Right lobe of liver (tissue), 6 donors: ENCODE measurements at regions not wholly inside any gene's neighbourhood (a gene's known extent, or its start where the extent isn't known, plus 50 kb on each side); places are given as distances from the start of the nearest gene placed in this dataset.
"Not testable (repeated sequence)": the region's sequence is repeated elsewhere in the genome, so short reads cannot be mapped to it uniquely, and the experiment has no call there.

ENCODE experiments used
- ATAC-seq, 4 donors: fragments of 200-7000 bp; cut with Tn5 transposase; one replicate each; pipeline ENCODE4 v1.9.1; 2020; ENCODE audit warnings: mild to moderate bottlenecking in 4 of 4, moderate library complexity in 4 of 4
- DNase-seq, 3 donors: peaks; one replicate each; pipeline ENCODE4 v3.0.0-alpha.2; 2020
- H3K27ac ChIP-seq, 3 donors: fragments of 200-600 bp; one replicate each; pipeline ENCODE4 v1.8.0; 2022
- H3K27me3 ChIP-seq, 2 donors: fragments of 200-600 bp; one replicate each; pipeline ENCODE4 v1.8.0; 2022
- H3K36me3 ChIP-seq, 4 donors: fragments of 200-600 bp; sonication (generic) in 1 of 4; one replicate each; pipeline versions ENCODE4 v1.5.1 to v1.8.0; 2017 to 2022; ENCODE audit warnings: control low read depth in 1 of 4
- H3K4me1 ChIP-seq, 4 donors: fragments of 200-600 bp; sonication (generic) in 1 of 4; one replicate each; pipeline versions ENCODE4 v1.5.1 to v1.8.0; 2017 to 2022; ENCODE audit warnings: control low read depth in 1 of 4
- H3K4me3 ChIP-seq, 3 donors: fragments of 200-600 bp; one replicate each; pipeline ENCODE4 v1.8.0; 2022
- H3K9me3 ChIP-seq, 4 donors: fragments of 200-600 bp; sonication (generic) in 1 of 4; one replicate each; pipeline versions ENCODE4 v1.5.1 to v1.8.0; 2017 to 2022; ENCODE audit warnings: control low read depth in 1 of 4
- POLR2A ChIP-seq: fragments of 450-650 bp; IDR thresholded peaks from one replicate; pipeline ENCODE4 v1.6.1; 2017; ENCODE audit warnings: antibody characterized with exemption, mild to moderate bottlenecking
- WGBS: methylation state at CpG from one replicate; pipeline ENCODE4 v1.1.6; 2018; ENCODE audit warnings: low coverage, low lambda C conversion rate; ENCODE audit not compliant: insufficient coverage; ENCODE audit errors: missing lambda C conversion rate; 5-methylcytosine and 5-hydroxymethylcytosine counted together
- intact Hi-C, 2 donors: fragments of 100-400 bp; cut with DNase I; formaldehyde crosslinking; loops; one replicate each; pipeline versions ENCODE4 v1.11.2 to v1.14.1; 2022
- TF ChIP-seq, protein P1 (sequence below), 4 donors: fragments of 200-600 bp in 3 of 4; fragments of 450-650 bp in 1 of 4; IDR thresholded peaks; one replicate each; pipeline versions ENCODE4 v1.5.1 to v1.8.0; 2016 to 2022; ENCODE audit warnings: antibody characterized with exemption in 4 of 4, mild to moderate bottlenecking in 2 of 4
- donor health status: DM: no; HTN: yes; CAD: no.
- donor health status: DM: no; HTN: no; CAD: no.
- donor health status: DM: no; HTN: no; CAD: no.
- donor health status: DM: no; HTN: yes; CAD: no.
- donor health status: DM: no; HTN: yes; CAD: no.

DNA sequence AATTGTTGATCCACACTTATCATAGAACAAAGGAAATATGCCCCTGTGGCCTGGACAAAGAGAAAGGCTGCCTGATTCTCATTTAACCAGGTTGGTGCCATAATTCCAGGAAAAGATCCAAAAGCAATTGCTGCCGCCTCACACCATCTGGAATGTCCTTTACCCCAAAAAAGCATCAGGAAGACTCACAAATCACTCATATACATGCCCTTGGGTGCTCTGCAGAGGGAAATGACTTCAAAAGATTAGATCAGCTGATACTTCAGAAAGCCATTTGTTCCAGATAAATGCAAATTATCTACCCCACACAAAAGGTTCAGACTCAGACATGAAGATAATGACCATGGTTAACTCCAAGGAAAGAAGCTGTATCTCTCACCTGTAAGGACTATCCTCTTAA is 285.8 kb downstream of the C1D start:
- no peak for TF ChIP-seq POLR2A
- TF ChIP-seq, protein P1, sequence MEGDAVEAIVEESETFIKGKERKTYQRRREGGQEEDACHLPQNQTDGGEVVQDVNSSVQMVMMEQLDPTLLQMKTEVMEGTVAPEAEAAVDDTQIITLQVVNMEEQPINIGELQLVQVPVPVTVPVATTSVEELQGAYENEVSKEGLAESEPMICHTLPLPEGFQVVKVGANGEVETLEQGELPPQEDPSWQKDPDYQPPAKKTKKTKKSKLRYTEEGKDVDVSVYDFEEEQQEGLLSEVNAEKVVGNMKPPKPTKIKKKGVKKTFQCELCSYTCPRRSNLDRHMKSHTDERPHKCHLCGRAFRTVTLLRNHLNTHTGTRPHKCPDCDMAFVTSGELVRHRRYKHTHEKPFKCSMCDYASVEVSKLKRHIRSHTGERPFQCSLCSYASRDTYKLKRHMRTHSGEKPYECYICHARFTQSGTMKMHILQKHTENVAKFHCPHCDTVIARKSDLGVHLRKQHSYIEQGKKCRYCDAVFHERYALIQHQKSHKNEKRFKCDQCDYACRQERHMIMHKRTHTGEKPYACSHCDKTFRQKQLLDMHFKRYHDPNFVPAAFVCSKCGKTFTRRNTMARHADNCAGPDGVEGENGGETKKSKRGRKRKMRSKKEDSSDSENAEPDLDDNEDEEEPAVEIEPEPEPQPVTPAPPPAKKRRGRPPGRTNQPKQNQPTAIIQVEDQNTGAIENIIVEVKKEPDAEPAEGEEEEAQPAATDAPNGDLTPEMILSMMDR (IDR thresholded peaks at IDR 0.05), result no peak
- Histone ChIP-seq H3K27me3 (no peaks in the 10 kb centered on the region), H3K4me1 (no peaks in the 10 kb centered on the region), H3K9me3 (no peaks in the 10 kb centered on the region), H3K4me3 (no peak overlapping the region), H3K27ac (no peak overlapping the region), H3K36me3 (no peaks in the 10 kb centered on the region)
- no peak for ATAC-seq
- intact Hi-C loops, result no loop called here
- WGBS, result 71% methylated on average over 1 of the region's 1 CpG
- DNase-seq, result no peak

- no peaks in the 10 kb centered on the region for H3K36me3 ChIP-seq
- H3K27ac ChIP-seq, result no peak overlapping the region
- H3K4me3 ChIP-seq, result no peak overlapping the region
- 100% methylated on average over 1 of the region's 1 CpG for WGBS
- TF ChIP-seq, protein P1 (IDR thresholded peaks at IDR 0.05), result no peak
- no peak for TF ChIP-seq POLR2A
- H3K4me1 ChIP-seq, result no peaks in the 10 kb centered on the region
- H3K27me3 ChIP-seq, result no peaks in the 10 kb centered on the region
- ATAC-seq, result no peak
- no peaks in the 10 kb centered on the region for H3K9me3 ChIP-seq
- intact Hi-C loops, result no loop called here
- no peak for DNase-seq
These were observed 284.9 kb downstream of the C1D start for GRCh38 chr2:67777836-67778429.

DNA sequence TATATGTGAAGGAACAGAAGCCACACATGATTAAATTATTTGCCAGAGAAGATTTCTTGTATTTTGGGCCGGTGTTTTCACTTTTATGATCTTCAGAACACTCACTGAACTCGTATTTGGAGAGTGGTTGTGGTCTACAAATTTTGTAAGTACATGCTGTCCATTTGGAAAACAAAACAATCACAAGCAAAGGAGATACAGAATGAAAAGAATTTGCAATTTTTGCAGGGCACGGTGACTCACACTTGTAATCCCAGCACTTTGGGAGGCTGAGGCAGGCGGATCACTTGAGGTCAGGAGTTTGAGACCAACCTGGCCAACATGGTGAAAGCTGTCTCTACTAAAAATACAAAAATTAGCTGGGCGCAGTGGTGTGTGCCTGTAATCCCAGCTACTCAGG is 282.0 kb downstream of the C1D start:
- WGBS, result 66% methylated on average over 5 of the region's 5 CpGs
- intact Hi-C loops, H3K27me3 ChIP-seq, DNase-seq, H3K27ac ChIP-seq, ATAC-seq, H3K4me1 ChIP-seq, H3K36me3 ChIP-seq, H3K4me3 ChIP-seq, H3K9me3 ChIP-seq: not testable (repeated sequence)

GRCh38 chr2:67782443-67782842 is 280.4 kb downstream of the C1D start:
- Histone ChIP-seq H3K4me3 (no peak overlapping the region), H3K27me3 (no peaks in the 10 kb centered on the region), H3K36me3 (no peaks in the 10 kb centered on the region), H3K4me1 (no peaks in the 10 kb centered on the region), H3K27ac (no peak overlapping the region), H3K9me3 (no peaks in the 10 kb centered on the region)
- intact Hi-C loops, result no loop called here
- ATAC-seq, result no peak
- no peak for DNase-seq
- TF ChIP-seq POLR2A, result no peak
- WGBS, result 42% methylated on average over 4 of the region's 4 CpGs

DNA sequence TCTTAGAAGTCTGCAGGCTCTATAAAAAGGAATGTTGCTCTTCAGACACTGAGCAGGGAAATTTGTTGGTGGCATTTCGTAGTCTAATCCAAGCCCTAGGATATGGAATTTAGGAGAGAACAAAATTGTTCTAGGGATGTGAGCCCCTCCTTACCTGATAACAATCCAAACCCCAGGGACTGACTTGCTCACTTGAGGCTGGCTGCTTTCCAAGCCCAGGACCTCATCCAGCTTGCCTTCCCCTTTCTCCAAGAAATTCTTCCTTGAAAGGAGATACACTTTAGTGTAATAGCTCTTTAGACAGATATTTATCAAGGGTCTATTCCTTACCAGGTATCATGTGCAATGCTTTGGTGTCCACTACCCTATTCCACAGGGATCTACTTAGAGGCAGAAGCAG is 279.8 kb downstream of the C1D start:
- TF ChIP-seq, protein P1 (IDR thresholded peaks at IDR 0.05), result no peak
- TF ChIP-seq POLR2A, result no peak
- intact Hi-C loops, result no loop called here
- Histone ChIP-seq H3K4me1 (no peaks in the 10 kb centered on the region), H3K9me3 (no peaks in the 10 kb centered on the region), H3K4me3 (no peak overlapping the region), H3K27ac (no peak overlapping the region), H3K36me3 (no peaks in the 10 kb centered on the region), H3K27me3 (no peaks in the 10 kb centered on the region)
- 63% methylated on average over 1 of the region's 1 CpG for WGBS
- ATAC-seq (no peak), DNase-seq (no peak)

DNA sequence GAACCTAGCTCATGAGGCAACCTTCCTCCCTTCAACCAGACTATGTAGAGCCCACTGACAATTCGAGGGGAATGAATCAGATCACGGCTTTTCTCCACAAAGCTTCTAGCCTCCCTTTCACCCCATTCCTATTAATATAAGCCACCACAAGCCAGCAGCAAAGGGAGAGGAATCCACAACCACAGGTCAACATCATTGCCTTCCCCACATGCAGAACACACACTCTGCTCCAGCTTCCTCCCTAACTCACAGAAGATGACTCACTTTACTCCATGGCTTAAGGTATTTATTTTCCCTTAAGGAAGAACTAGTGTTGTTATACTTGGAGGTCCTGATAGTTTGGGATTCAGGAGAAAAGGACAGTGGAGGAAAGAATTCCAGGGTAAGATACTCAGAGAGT is 272.2 kb downstream of the C1D start:
- Histone ChIP-seq H3K27ac (no peak overlapping the region), H3K9me3 (no peaks in the 10 kb centered on the region), H3K4me1 (no peaks in the 10 kb centered on the region), H3K4me3 (no peak overlapping the region), H3K27me3 (no peaks in the 10 kb centered on the region), H3K36me3 (no peaks in the 10 kb centered on the region)
- WGBS, result 26% methylated on average over 2 of the region's 2 CpGs
- ATAC-seq, result no peak
- no peak for DNase-seq
- intact Hi-C loops, result no loop called here
- no peak for TF ChIP-seq POLR2A
- TF ChIP-seq, protein P1 (IDR thresholded peaks at IDR 0.05), result no peak
